MM.1S (cell line): ENCODE measurements at regions not wholly inside any gene's neighbourhood (a gene's known extent, or its start where the extent isn't known, plus 50 kb on each side); places are given as distances from the start of the nearest gene placed in this dataset.

Source experiments
- CTCF ChIP-seq: fragments of 300-600 bp; sonication (generic); IDR thresholded peaks from 2 replicates; pipeline ENCODE4 v1.5.1; 2016; ENCODE audit warnings: antibody characterized with exemption, low read length, mixed read lengths
- EZH2 ChIP-seq: fragments of 300-600 bp; sonication (generic); optimal IDR thresholded peaks from 2 replicates; pipeline ENCODE3; 2017; ENCODE audit warnings: low read depth, mild to moderate bottlenecking, antibody characterized with exemption, low read length, mixed read lengths

- TF ChIP-seq CTCF: no peak
- no peak for TF ChIP-seq EZH2
Observed at GRCh38 chr5:121019106-121019505, 555.0 kb downstream of the PRR16 start.
